Tibial artery (tissue), 4 donors: ENCODE measurements at regions not wholly inside any gene's neighbourhood (a gene's known extent, or its start where the extent isn't known, plus 50 kb on each side); places are given as distances from the start of the nearest gene placed in this dataset.

Experiments
- DNase-seq, 2 donors: peaks; one replicate each; pipeline ENCODE4 v3.0.0-alpha.2; 2019
- H3K27ac ChIP-seq, 2 donors: fragments of 200-600 bp; sonication (generic) in 1 of 2; 1 replicate in 1 of 2; 2 replicates in 1 of 2; pipeline ENCODE4 v1.5.1; 2018 to 2019; ENCODE audit warnings: mild to moderate bottlenecking in 1 of 2
- H3K27me3 ChIP-seq, 2 donors: fragments of 200-600 bp; sonication (generic) in 1 of 2; one replicate each; pipeline versions ENCODE4 v1.5.1 to v1.6.0; 2016 to 2019
- H3K36me3 ChIP-seq, 3 donors: fragments of 200-600 bp; sonication (generic) in 2 of 3; one replicate each; pipeline ENCODE4 v1.5.1; 2016 to 2019; ENCODE audit warnings: mild to moderate bottlenecking in 2 of 3
- H3K4me1 ChIP-seq, 4 donors: fragments of 200-600 bp; sonication (generic) in 2 of 4; 1 replicate in 3 of 4; 2 replicates in 1 of 4; pipeline ENCODE4 v1.5.1; 2016 to 2019
- H3K4me3 ChIP-seq, 2 donors: fragments of 200-600 bp; sonication (generic) in 1 of 2; 1 replicate in 1 of 2; 2 replicates in 1 of 2; pipeline ENCODE4 v1.5.1; 2018 to 2019; ENCODE audit warnings: mild to moderate bottlenecking in 2 of 2
- H3K9me3 ChIP-seq, 3 donors: fragments of 200-600 bp; sonication (generic) in 1 of 3; one replicate each; pipeline ENCODE4 v1.5.1; 2016 to 2019
- CTCF ChIP-seq, 2 experiments: fragments of 200-600 bp in 1 of 2; fragments of 450-650 bp in 1 of 2; IDR thresholded peaks; one replicate each; pipeline ENCODE4 v1.5.1; 2017 to 2019; ENCODE audit warnings: antibody characterized with exemption in 2 of 2, mild to moderate bottlenecking in 1 of 2, moderate library complexity in 1 of 2
- intact Hi-C: fragments of 100-400 bp; cut with DNase I; formaldehyde crosslinking; loops from one replicate; pipeline ENCODE4 v1.15.0; 2023; ENCODE audit warnings: low total_unique reads

- no peak for DNase-seq
- TF ChIP-seq CTCF (IDR thresholded peaks at IDR 0.05) = no peak
- H3K4me3 ChIP-seq = no peak overlapping the region
- intact Hi-C loops = no loop called here
- H3K36me3 ChIP-seq = no peaks in the 10 kb centered on the region
- no peaks in the 10 kb centered on the region for H3K9me3 ChIP-seq
- H3K4me1 ChIP-seq = no peaks in the 10 kb centered on the region
- H3K27me3 ChIP-seq = no peaks in the 10 kb centered on the region
- no peak overlapping the region for H3K27ac ChIP-seq
Observed at GRCh38 chr9:29312327-29312726, 1739.0 kb upstream of the C9orf72 start.

GRCh38 chr9:29319736-29320513 lies 1746.6 kb upstream of the C9orf72 start:
- Histone ChIP-seq H3K27me3 (no peaks in the 10 kb centered on the region), H3K27ac (no peak overlapping the region), H3K4me3 (no peak overlapping the region), H3K9me3 (no peaks in the 10 kb centered on the region), H3K36me3 (no peaks in the 10 kb centered on the region), H3K4me1 (no peaks in the 10 kb centered on the region)
- no peak for TF ChIP-seq CTCF (IDR thresholded peaks at IDR 0.05)
- intact Hi-C loops = no loop called here
- DNase-seq = no peak

GRCh38 chr9:29322240-29322639 lies 1749.0 kb upstream of the C9orf72 start:
- no peaks in the 10 kb centered on the region for H3K9me3 ChIP-seq
- no peaks in the 10 kb centered on the region for H3K4me1 ChIP-seq
- intact Hi-C loops = no loop called here
- H3K36me3 ChIP-seq = no peaks in the 10 kb centered on the region
- no peak for DNase-seq
- TF ChIP-seq CTCF (IDR thresholded peaks at IDR 0.05) = no peak
- no peak overlapping the region for H3K4me3 ChIP-seq
- H3K27me3 ChIP-seq = no peaks in the 10 kb centered on the region
- H3K27ac ChIP-seq = no peak overlapping the region

- H3K9me3 ChIP-seq = no peaks in the 10 kb centered on the region
- no peak overlapping the region for H3K27ac ChIP-seq
- TF ChIP-seq CTCF (IDR thresholded peaks at IDR 0.05) = no peak
- DNase-seq = no peak
- no peaks in the 10 kb centered on the region for H3K36me3 ChIP-seq
- no peaks in the 10 kb centered on the region for H3K27me3 ChIP-seq
- H3K4me3 ChIP-seq = no peak overlapping the region
- intact Hi-C loops = no loop called here
- no peaks in the 10 kb centered on the region for H3K4me1 ChIP-seq
Observed at GRCh38 chr9:29325894-29326293, 1752.6 kb upstream of the C9orf72 start.

GRCh38 chr9:29332789-29333188 lies 1759.5 kb upstream of the C9orf72 start:
- no peak overlapping the region for H3K27ac ChIP-seq
- H3K9me3 ChIP-seq = no peaks in the 10 kb centered on the region
- intact Hi-C loops = no loop called here
- no peaks in the 10 kb centered on the region for H3K4me1 ChIP-seq
- DNase-seq = no peak
- H3K4me3 ChIP-seq = no peak overlapping the region
- TF ChIP-seq CTCF (IDR thresholded peaks at IDR 0.05) = no peak
- H3K27me3 ChIP-seq = no peaks in the 10 kb centered on the region
- H3K36me3 ChIP-seq = no peaks in the 10 kb centered on the region
